Renal pelvis (tissue), 1 donor: ENCODE measurements at regions not wholly inside any gene's neighbourhood (a gene's known extent, or its start where the extent isn't known, plus 50 kb on each side); places are given as distances from the start of the nearest gene placed in this dataset.

Experiments used
- DNase-seq: peaks from one replicate; pipeline ENCODE4 v3.0.0-alpha.2; 2013

- DNase-seq: no peak
Measured at GRCh38 chr4:188839704-188840103, 700.5 kb downstream of the TRIML1 start.

- DNase-seq: no peak
Measured at GRCh38 chr4:188841523-188841922, 702.3 kb downstream of the TRIML1 start.

GRCh38 chr4:188854436-188854835 lies 715.2 kb downstream of the TRIML1 start:
- DNase-seq: no peak

GRCh38 chr4:188858696-188859095 lies 719.5 kb downstream of the TRIML1 start:
- no peak for DNase-seq

- DNase-seq: no peak
Measured at GRCh38 chr4:188864741-188865140, 725.5 kb downstream of the TRIML1 start.

GRCh38 chr4:188867796-188868195 lies 728.6 kb downstream of the TRIML1 start:
- DNase-seq: no peak

GRCh38 chr4:188869581-188869980 lies 730.3 kb downstream of the TRIML1 start:
- peak; percentile 17 for DNase-seq

GRCh38 chr4:188872809-188873208 lies 733.6 kb downstream of the TRIML1 start:
- DNase-seq: no peak

- no peak for DNase-seq
Measured at GRCh38 chr4:188876881-188877280, 737.6 kb downstream of the TRIML1 start.

GRCh38 chr4:188879598-188879997 lies 740.4 kb downstream of the TRIML1 start:
- no peak for DNase-seq

- DNase-seq: no peak
Measured at GRCh38 chr4:188887905-188888304, 748.7 kb downstream of the TRIML1 start.

GRCh38 chr4:188892837-188893236 lies 753.6 kb downstream of the TRIML1 start:
- no peak for DNase-seq

GRCh38 chr4:188903986-188904385 lies 764.7 kb downstream of the TRIML1 start:
- no peak for DNase-seq

- no peak for DNase-seq
Measured at GRCh38 chr4:188904617-188905016, 765.4 kb downstream of the TRIML1 start.

- no peak for DNase-seq
Measured at GRCh38 chr4:188905248-188905647, 766.0 kb downstream of the TRIML1 start.

- DNase-seq: no peak
Measured at GRCh38 chr4:188911199-188911598, 772.0 kb downstream of the TRIML1 start.

GRCh38 chr4:188911707-188912106 lies 772.5 kb downstream of the TRIML1 start:
- DNase-seq: no peak

- DNase-seq: no peak
Measured at GRCh38 chr4:188915175-188915574, 775.9 kb downstream of the TRIML1 start.

GRCh38 chr4:188918787-188919186 lies 779.5 kb downstream of the TRIML1 start:
- DNase-seq: no peak

GRCh38 chr4:188930822-188931221 lies 791.6 kb downstream of the TRIML1 start:
- DNase-seq: no peak

GRCh38 chr4:188934320-188934962 lies 795.2 kb downstream of the TRIML1 start:
- DNase-seq: no peak

GRCh38 chr4:188941524-188942119 lies 802.4 kb downstream of the TRIML1 start:
- no peak for DNase-seq

GRCh38 chr4:188942606-188943005 lies 803.4 kb downstream of the TRIML1 start:
- DNase-seq: no peak

- no peak for DNase-seq
Measured at GRCh38 chr4:188949596-188949995, 810.4 kb downstream of the TRIML1 start.
